Activated CD8-positive, alpha-beta T cell treated with anti-CD3 and anti-CD28 coated beads, Interleukin-2, amount 10 ng/mL, durations not matched to agents 7 days and 5 days (primary cell): ENCODE measurements at regions not wholly inside any gene's neighbourhood (a gene's known extent, or its start where the extent isn't known, plus 50 kb on each side); places are given as distances from the start of the nearest gene placed in this dataset.
"Not testable (repeated sequence)": the region's sequence is repeated elsewhere in the genome, so short reads cannot be mapped to it uniquely, and the experiment has no call there.

Source experiments
- ATAC-seq: fragments of 150-1000 bp; cut with Tn5 transposase; one replicate; pipeline ENCODE4 v1.10.0; 2021; ENCODE audit warnings: moderate library complexity
- CTCF ChIA-PET: fragments of 350-600 bp; sonication (Branson Sonifier 250); formaldehyde crosslinking; loops from one replicate; lab custom pipeline; 2021; ENCODE audit warnings: antibody characterized with exemption; lab: Charles Lee
- POLR2A ChIA-PET: fragments of 350-600 bp; sonication (Branson Sonifier 250); formaldehyde crosslinking; loops from one replicate; lab custom pipeline; 2021; ENCODE audit warnings: antibody characterized with exemption; lab: Charles Lee
- DNase-seq: peaks from one replicate; pipeline ENCODE4 v3.0.0-alpha.2; 2020
- H3K27ac Mint-ChIP-seq: one replicate; pipeline ENCODE4 v1.8.0; 2021; ENCODE audit warnings: mild to moderate bottlenecking, mixed read lengths
- H3K27me3 Mint-ChIP-seq: one replicate; pipeline ENCODE4 v1.8.0; 2021; ENCODE audit warnings: low read depth, mixed read lengths
- H3K36me3 Mint-ChIP-seq: one replicate; pipeline ENCODE4 v1.8.0; 2021; ENCODE audit warnings: low read depth, mixed read lengths
- H3K4me1 Mint-ChIP-seq: one replicate; pipeline ENCODE4 v1.8.0; 2021; ENCODE audit warnings: low read depth, mixed read lengths
- H3K4me3 Mint-ChIP-seq: one replicate; pipeline ENCODE4 v1.8.0; 2021; ENCODE audit warnings: mild to moderate bottlenecking, mixed read lengths
- H3K9me3 Mint-ChIP-seq: one replicate; pipeline ENCODE4 v1.8.0; 2022; ENCODE audit warnings: mixed read lengths; ENCODE audit not compliant: insufficient read depth

GRCh38 chr18:4750393-4751346 is 295.6 kb upstream of the DLGAP1 start:
- DNase-seq (no peak), ATAC-seq (no peak)
- ChIA-PET CTCF (no interaction called here), POLR2A (no interaction called here)
- Mint-ChIP-seq H3K36me3 (no peaks in the 10 kb centered on the region), H3K27ac (no peak overlapping the region), H3K4me1 (no peaks in the 10 kb centered on the region), H3K27me3 (no peaks in the 10 kb centered on the region), H3K4me3 (no peak overlapping the region), H3K9me3 (peaks cover 5% of the 10 kb centered on the region)

- no peak overlapping the region for H3K27ac Mint-ChIP-seq
Measured at GRCh38 chr18:4748975-4749374, 293.9 kb upstream of the DLGAP1 start.

GRCh38 chr18:4734903-4735302 is 279.8 kb upstream of the DLGAP1 start:
- DNase-seq (no peak), ATAC-seq (no peak)
- peaks cover 15% of the 10 kb centered on the region for H3K9me3 Mint-ChIP-seq
- CTCF ChIA-PET: no interaction called here
- no peaks in the 10 kb centered on the region for H3K27me3 Mint-ChIP-seq
- H3K36me3 Mint-ChIP-seq: no peaks in the 10 kb centered on the region
- POLR2A ChIA-PET: no interaction called here
- no peak overlapping the region for H3K27ac Mint-ChIP-seq
- no peaks in the 10 kb centered on the region for H3K4me1 Mint-ChIP-seq
- no peak overlapping the region for H3K4me3 Mint-ChIP-seq

More at GRCh38 chr18:4748975-4749374, 293.9 kb upstream of the DLGAP1 start:
- H3K9me3 Mint-ChIP-seq: peaks cover 5% of the 10 kb centered on the region
- ATAC-seq: no peak
- H3K27me3 Mint-ChIP-seq: no peaks in the 10 kb centered on the region
- DNase-seq: no peak
- ChIA-PET POLR2A (no interaction called here), CTCF (no interaction called here)
- no peaks in the 10 kb centered on the region for H3K4me1 Mint-ChIP-seq
- H3K4me3 Mint-ChIP-seq: no peak overlapping the region
- H3K36me3 Mint-ChIP-seq: no peaks in the 10 kb centered on the region

- DNase-seq (no peak), ATAC-seq (no peak)
- POLR2A ChIA-PET: no interaction called here
- CTCF ChIA-PET: no interaction called here
- no peak overlapping the region for H3K4me3 Mint-ChIP-seq
- peaks cover 16% of the 10 kb centered on the region for H3K9me3 Mint-ChIP-seq
- no peak overlapping the region for H3K27ac Mint-ChIP-seq
- no peaks in the 10 kb centered on the region for H3K36me3 Mint-ChIP-seq
- H3K27me3 Mint-ChIP-seq: no peaks in the 10 kb centered on the region
- H3K4me1 Mint-ChIP-seq: no peaks in the 10 kb centered on the region
Measured at GRCh38 chr18:4734021-4734420, 278.9 kb upstream of the DLGAP1 start.

GRCh38 chr18:4721545-4721944 is 266.4 kb upstream of the DLGAP1 start:
- peaks cover 5% of the 10 kb centered on the region for H3K9me3 Mint-ChIP-seq
- H3K4me3 Mint-ChIP-seq: no peak overlapping the region
- no peak overlapping the region for H3K27ac Mint-ChIP-seq
- no peaks in the 10 kb centered on the region for H3K4me1 Mint-ChIP-seq
- POLR2A ChIA-PET: no interaction called here
- no peaks in the 10 kb centered on the region for H3K27me3 Mint-ChIP-seq
- H3K36me3 Mint-ChIP-seq: no peaks in the 10 kb centered on the region
- CTCF ChIA-PET: no interaction called here
- no peak for DNase-seq
- no peak for ATAC-seq

- Mint-ChIP-seq H3K27me3 (no peaks in the 10 kb centered on the region), H3K9me3 (no peaks in the 10 kb centered on the region), H3K36me3 (no peaks in the 10 kb centered on the region), H3K27ac (no peak overlapping the region), H3K4me3 (no peak overlapping the region), H3K4me1 (no peaks in the 10 kb centered on the region)
- no peak for ATAC-seq
- ChIA-PET POLR2A (no interaction called here), CTCF (no interaction called here)
- DNase-seq: no peak
Measured at GRCh38 chr18:4720518-4720917, 265.4 kb upstream of the DLGAP1 start.

- no peaks in the 10 kb centered on the region for H3K36me3 Mint-ChIP-seq
- peaks cover 11% of the 10 kb centered on the region for H3K9me3 Mint-ChIP-seq
- H3K4me3 Mint-ChIP-seq: no peak overlapping the region
- ChIA-PET POLR2A (no interaction called here), CTCF (no interaction called here)
- no peak overlapping the region for H3K27ac Mint-ChIP-seq
- DNase-seq (no peak), ATAC-seq (no peak)
- no peaks in the 10 kb centered on the region for H3K27me3 Mint-ChIP-seq
- no peaks in the 10 kb centered on the region for H3K4me1 Mint-ChIP-seq
Measured at GRCh38 chr18:4705894-4706293, 250.8 kb upstream of the DLGAP1 start.

GRCh38 chr18:4704781-4705180 is 249.7 kb upstream of the DLGAP1 start:
- H3K36me3 Mint-ChIP-seq: no peaks in the 10 kb centered on the region
- H3K9me3 Mint-ChIP-seq: peaks cover 11% of the 10 kb centered on the region
- H3K4me1 Mint-ChIP-seq: no peaks in the 10 kb centered on the region
- DNase-seq (no peak), ATAC-seq (no peak)
- H3K27ac Mint-ChIP-seq: no peak overlapping the region
- no peaks in the 10 kb centered on the region for H3K27me3 Mint-ChIP-seq
- ChIA-PET POLR2A (no interaction called here), CTCF (no interaction called here)
- H3K4me3 Mint-ChIP-seq: no peak overlapping the region

- no peak overlapping the region for H3K4me3 Mint-ChIP-seq
- H3K36me3 Mint-ChIP-seq: no peaks in the 10 kb centered on the region
Measured at GRCh38 chr18:4691836-4692235, 236.7 kb upstream of the DLGAP1 start.

GRCh38 chr18:4678685-4679084 is 223.6 kb upstream of the DLGAP1 start:
- ATAC-seq, H3K4me3 Mint-ChIP-seq, H3K4me1 Mint-ChIP-seq, H3K27me3 Mint-ChIP-seq, H3K27ac Mint-ChIP-seq, CTCF ChIA-PET, POLR2A ChIA-PET, DNase-seq, H3K36me3 Mint-ChIP-seq: not testable (repeated sequence)
- H3K9me3 Mint-ChIP-seq: peaks cover 16% of the 10 kb centered on the region

More at GRCh38 chr18:4691836-4692235, 236.7 kb upstream of the DLGAP1 start:
- Mint-ChIP-seq H3K27ac (no peak overlapping the region), H3K9me3 (peaks cover 24% of the 10 kb centered on the region), H3K4me1 (no peaks in the 10 kb centered on the region), H3K27me3 (no peaks in the 10 kb centered on the region)
- POLR2A ChIA-PET: no interaction called here
- no peak for ATAC-seq
- CTCF ChIA-PET: no interaction called here
- no peak for DNase-seq

GRCh38 chr18:4677006-4677405 is 221.9 kb upstream of the DLGAP1 start:
- ChIA-PET POLR2A (no interaction called here), CTCF (no interaction called here)
- H3K4me3 Mint-ChIP-seq: no peak overlapping the region
- H3K27ac Mint-ChIP-seq: no peak overlapping the region
- no peaks in the 10 kb centered on the region for H3K27me3 Mint-ChIP-seq
- H3K9me3 Mint-ChIP-seq: peaks cover 22% of the 10 kb centered on the region
- H3K36me3 Mint-ChIP-seq: no peaks in the 10 kb centered on the region
- DNase-seq (no peak), ATAC-seq (no peak)
- no peaks in the 10 kb centered on the region for H3K4me1 Mint-ChIP-seq

- Mint-ChIP-seq H3K27me3 (no peaks in the 10 kb centered on the region), H3K4me1 (no peaks in the 10 kb centered on the region), H3K9me3 (peaks cover 36% of the 10 kb centered on the region), H3K36me3 (no peaks in the 10 kb centered on the region), H3K27ac (no peak overlapping the region), H3K4me3 (no peak overlapping the region)
- POLR2A ChIA-PET: no interaction called here
- DNase-seq (no peak), ATAC-seq (no peak)
- CTCF ChIA-PET: no interaction called here
Measured at GRCh38 chr18:4672162-4672561, 217.1 kb upstream of the DLGAP1 start.
